ENCODE measurements at regions not wholly inside any gene's neighbourhood (a gene's known extent, or its start where the extent isn't known, plus 50 kb on each side); places are given as distances from the start of the nearest gene placed in this dataset.

DNA sequence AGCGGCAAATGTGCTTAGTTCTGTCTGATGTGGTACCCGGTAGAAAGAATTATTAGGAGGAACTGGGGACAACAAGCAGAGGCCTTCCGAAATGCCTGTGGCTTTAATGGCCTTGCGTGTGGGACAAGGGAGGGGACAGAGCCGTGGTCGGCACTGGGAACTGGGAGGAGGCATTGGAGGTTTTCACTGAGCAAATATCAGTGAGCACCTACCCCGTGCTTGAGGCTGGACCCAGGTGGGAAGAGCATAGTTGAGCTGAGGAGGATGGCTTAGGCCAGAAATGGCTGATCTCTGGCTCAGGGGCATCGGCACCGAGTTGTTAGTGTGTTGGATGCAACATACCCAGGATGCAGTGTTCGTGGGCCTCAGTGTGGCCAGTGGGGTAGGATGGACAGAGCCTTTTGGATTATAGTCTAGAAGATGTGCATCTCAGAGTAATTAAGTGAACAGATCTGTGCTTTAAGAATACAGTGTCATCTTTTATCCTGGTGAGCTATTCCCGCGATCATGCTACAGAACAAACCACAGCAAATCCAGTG, 201.3 kb downstream of the TEX29 start:
- Histone ChIP-seq H3K27me3 (ENCODE audit: insufficient read depth, low read length) (no peaks in the 10 kb centered on the region), H2AK5ac (ENCODE audit: insufficient read length, low read length) (no peak overlapping the region), H4K20me1 (ENCODE audit: control insufficient read depth, insufficient read depth, insufficient read length) (no peaks in the 10 kb centered on the region), H3K23me2 (ENCODE audit: insufficient read length, low read depth, low read length, poor library complexity, severe bottlenecking) (no peaks in the 10 kb centered on the region), H3K4me2 (ENCODE audit: insufficient read depth, insufficient read length, low read length) (no peak overlapping the region), H3K56ac (ENCODE audit: insufficient read length, low read depth, low read length) (no peak overlapping the region), H2AFZ (ENCODE audit: low read length) (no peak overlapping the region), H3K9ac (ENCODE audit: extremely low read depth, insufficient read length, low read length) (no peak overlapping the region), H3K23ac (ENCODE audit: insufficient read length, low read depth, low read length) (no peak overlapping the region), H3K4me1 (ENCODE audit: insufficient read depth, low read length) (no peaks in the 10 kb centered on the region), H3T11ph (ENCODE audit: low read length) (no peak overlapping the region), H3K14ac (ENCODE audit: insufficient read depth, low read length) (no peak overlapping the region), H3K9me3 (ENCODE audit: control insufficient read depth, low read depth, low read length) (no peaks in the 10 kb centered on the region), H2BK5ac (ENCODE audit: insufficient read length, low read length) (no peak overlapping the region), H2BK12ac (ENCODE audit: insufficient read length, low read depth, low read length) (no peak overlapping the region), H3K4ac (ENCODE audit: low read depth, low read length) (no peak overlapping the region), H2BK120ac (ENCODE audit: low read depth, low read length, poor library complexity, severe bottlenecking) (no peak overlapping the region), H2BK15ac (ENCODE audit: low read depth, low read length) (no peak overlapping the region), H4K8ac (replicated peaks; ENCODE audit: insufficient read length, low read depth, low read length) (no peak overlapping the region), H2BK20ac (ENCODE audit: low read depth, low read length, poor library complexity, severe bottlenecking) (no peak overlapping the region), H4K91ac (ENCODE audit: insufficient read length, low read depth, low read length) (no peak overlapping the region), H3K79me2 (ENCODE audit: insufficient read depth, low read length) (no peaks in the 10 kb centered on the region), H3K18ac (ENCODE audit: insufficient read length, low read depth, low read length) (no peak overlapping the region), H4K5ac (ENCODE audit: insufficient read length, low read depth, low read length) (no peak overlapping the region), H3K79me1 (ENCODE audit: insufficient read depth, low read depth, low read length, poor library complexity, severe bottlenecking) (no peaks in the 10 kb centered on the region), H3K27ac (ENCODE audit: insufficient read length, low read depth, low read length) (no peak overlapping the region)
- no peaks in the 10 kb centered on the region; a peak in 1 of 5 replicates for H3K9me3 Mint-ChIP-seq
- no CpG with 5 or more reads among the region's 12 CpGs for WGBS (ENCODE audit: extremely low coverage, insufficient read length, low lambda C conversion rate)
- H3K4me3 Mint-ChIP-seq, result no peak overlapping the region
- peaks cover 0 to 3% of the 10 kb centered on the region in 2 experiments; a peak in 1 of 4 replicates for H3K4me1 Mint-ChIP-seq
- H3K27me3 Mint-ChIP-seq (ENCODE audit: low read depth), result peaks cover 22% of the 10 kb centered on the region
- DNase-seq, result no peak
- TF ChIP-seq, protein P1, sequence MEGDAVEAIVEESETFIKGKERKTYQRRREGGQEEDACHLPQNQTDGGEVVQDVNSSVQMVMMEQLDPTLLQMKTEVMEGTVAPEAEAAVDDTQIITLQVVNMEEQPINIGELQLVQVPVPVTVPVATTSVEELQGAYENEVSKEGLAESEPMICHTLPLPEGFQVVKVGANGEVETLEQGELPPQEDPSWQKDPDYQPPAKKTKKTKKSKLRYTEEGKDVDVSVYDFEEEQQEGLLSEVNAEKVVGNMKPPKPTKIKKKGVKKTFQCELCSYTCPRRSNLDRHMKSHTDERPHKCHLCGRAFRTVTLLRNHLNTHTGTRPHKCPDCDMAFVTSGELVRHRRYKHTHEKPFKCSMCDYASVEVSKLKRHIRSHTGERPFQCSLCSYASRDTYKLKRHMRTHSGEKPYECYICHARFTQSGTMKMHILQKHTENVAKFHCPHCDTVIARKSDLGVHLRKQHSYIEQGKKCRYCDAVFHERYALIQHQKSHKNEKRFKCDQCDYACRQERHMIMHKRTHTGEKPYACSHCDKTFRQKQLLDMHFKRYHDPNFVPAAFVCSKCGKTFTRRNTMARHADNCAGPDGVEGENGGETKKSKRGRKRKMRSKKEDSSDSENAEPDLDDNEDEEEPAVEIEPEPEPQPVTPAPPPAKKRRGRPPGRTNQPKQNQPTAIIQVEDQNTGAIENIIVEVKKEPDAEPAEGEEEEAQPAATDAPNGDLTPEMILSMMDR (conservative IDR thresholded peaks at IDR 0.05), result no peak
- H3K27ac Mint-ChIP-seq, result no peak overlapping the region; a peak in 1 of 7 replicates
- H3K36me3 Mint-ChIP-seq (ENCODE audit: insufficient read depth in 1 of 3, low read depth in 3 of 3), result peaks cover 0 to 2% (median 0%) of the 10 kb centered on the region in 3 experiments; a peak in 1 of 7 replicates
